Tibial artery (tissue), 4 donors: ENCODE measurements at regions not wholly inside any gene's neighbourhood (a gene's known extent, or its start where the extent isn't known, plus 50 kb on each side); places are given as distances from the start of the nearest gene placed in this dataset.
"Not testable (repeated sequence)": the region's sequence is repeated elsewhere in the genome, so short reads cannot be mapped to it uniquely, and the experiment has no call there.

Source experiments
- DNase-seq, 2 donors: peaks; one replicate each; pipeline ENCODE4 v3.0.0-alpha.2; 2019
- H3K27ac ChIP-seq, 2 donors: fragments of 200-600 bp; sonication (generic) in 1 of 2; 1 replicate in 1 of 2; 2 replicates in 1 of 2; pipeline ENCODE4 v1.5.1; 2018 to 2019; ENCODE audit warnings: mild to moderate bottlenecking in 1 of 2
- H3K27me3 ChIP-seq, 2 donors: fragments of 200-600 bp; sonication (generic) in 1 of 2; one replicate each; pipeline versions ENCODE4 v1.5.1 to v1.6.0; 2016 to 2019
- H3K36me3 ChIP-seq, 3 donors: fragments of 200-600 bp; sonication (generic) in 2 of 3; one replicate each; pipeline ENCODE4 v1.5.1; 2016 to 2019; ENCODE audit warnings: mild to moderate bottlenecking in 2 of 3
- H3K4me1 ChIP-seq, 4 donors: fragments of 200-600 bp; sonication (generic) in 2 of 4; 1 replicate in 3 of 4; 2 replicates in 1 of 4; pipeline ENCODE4 v1.5.1; 2016 to 2019
- H3K4me3 ChIP-seq, 2 donors: fragments of 200-600 bp; sonication (generic) in 1 of 2; 1 replicate in 1 of 2; 2 replicates in 1 of 2; pipeline ENCODE4 v1.5.1; 2018 to 2019; ENCODE audit warnings: mild to moderate bottlenecking in 2 of 2
- H3K9me3 ChIP-seq, 3 donors: fragments of 200-600 bp; sonication (generic) in 1 of 3; one replicate each; pipeline ENCODE4 v1.5.1; 2016 to 2019
- intact Hi-C: fragments of 100-400 bp; cut with DNase I; formaldehyde crosslinking; loops from one replicate; pipeline ENCODE4 v1.15.0; 2023; ENCODE audit warnings: low total_unique reads
- TF ChIP-seq, protein P1 (sequence below), 2 experiments: fragments of 200-600 bp in 1 of 2; fragments of 450-650 bp in 1 of 2; IDR thresholded peaks; one replicate each; pipeline ENCODE4 v1.5.1; 2017 to 2019; ENCODE audit warnings: antibody characterized with exemption in 2 of 2, mild to moderate bottlenecking in 1 of 2, moderate library complexity in 1 of 2

GRCh38 chrX:140141444-140142029 is 176.2 kb upstream of the CXorf66 start:
- intact Hi-C loops, result loop anchor here (5.0 kb wide), 1 partner anchor 84 kb away; no protein-coding TSS in a partner anchor
- DNase-seq, result no peak

GRCh38 chrX:140138492-140138891 is 173.2 kb upstream of the CXorf66 start:
- DNase-seq, intact Hi-C loops, H3K36me3 ChIP-seq, H3K27me3 ChIP-seq, H3K4me1 ChIP-seq, H3K4me3 ChIP-seq, H3K27ac ChIP-seq, H3K9me3 ChIP-seq: not testable (repeated sequence)

More at GRCh38 chrX:140141444-140142029, 176.2 kb upstream of the CXorf66 start:
- H3K36me3 ChIP-seq, result no peaks in the 10 kb centered on the region
- H3K4me3 ChIP-seq, result no peak overlapping the region
- no peaks in the 10 kb centered on the region for H3K4me1 ChIP-seq
- TF ChIP-seq, protein P1, sequence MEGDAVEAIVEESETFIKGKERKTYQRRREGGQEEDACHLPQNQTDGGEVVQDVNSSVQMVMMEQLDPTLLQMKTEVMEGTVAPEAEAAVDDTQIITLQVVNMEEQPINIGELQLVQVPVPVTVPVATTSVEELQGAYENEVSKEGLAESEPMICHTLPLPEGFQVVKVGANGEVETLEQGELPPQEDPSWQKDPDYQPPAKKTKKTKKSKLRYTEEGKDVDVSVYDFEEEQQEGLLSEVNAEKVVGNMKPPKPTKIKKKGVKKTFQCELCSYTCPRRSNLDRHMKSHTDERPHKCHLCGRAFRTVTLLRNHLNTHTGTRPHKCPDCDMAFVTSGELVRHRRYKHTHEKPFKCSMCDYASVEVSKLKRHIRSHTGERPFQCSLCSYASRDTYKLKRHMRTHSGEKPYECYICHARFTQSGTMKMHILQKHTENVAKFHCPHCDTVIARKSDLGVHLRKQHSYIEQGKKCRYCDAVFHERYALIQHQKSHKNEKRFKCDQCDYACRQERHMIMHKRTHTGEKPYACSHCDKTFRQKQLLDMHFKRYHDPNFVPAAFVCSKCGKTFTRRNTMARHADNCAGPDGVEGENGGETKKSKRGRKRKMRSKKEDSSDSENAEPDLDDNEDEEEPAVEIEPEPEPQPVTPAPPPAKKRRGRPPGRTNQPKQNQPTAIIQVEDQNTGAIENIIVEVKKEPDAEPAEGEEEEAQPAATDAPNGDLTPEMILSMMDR (IDR thresholded peaks at IDR 0.05), result peak; percentile 40 to 48
- H3K27me3 ChIP-seq, result no peaks in the 10 kb centered on the region
- peaks cover 0 to 3% (median 0%) of the 10 kb centered on the region in 3 donors for H3K9me3 ChIP-seq
- no peak overlapping the region for H3K27ac ChIP-seq

DNA sequence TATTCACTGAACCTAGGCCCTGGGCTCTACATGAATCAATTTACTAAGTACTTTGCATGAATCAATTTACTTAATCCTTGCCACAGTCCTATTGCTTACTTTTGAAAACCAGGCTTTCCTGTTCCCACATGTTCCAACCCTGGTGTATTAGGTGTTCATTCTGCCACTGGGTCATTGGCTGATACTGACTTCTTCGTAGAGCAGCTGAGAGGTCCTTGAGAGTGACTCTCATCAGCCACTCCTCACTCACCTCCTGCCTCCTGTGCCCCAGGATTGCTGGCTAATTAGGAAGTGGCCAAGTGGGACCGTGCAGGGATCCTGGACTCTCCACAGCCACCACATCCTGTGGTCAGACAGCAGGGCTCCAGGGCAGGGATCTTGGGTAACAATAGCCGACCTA is 172.7 kb upstream of the CXorf66 start:
- H3K4me3 ChIP-seq, H3K4me1 ChIP-seq, H3K27ac ChIP-seq, H3K9me3 ChIP-seq, intact Hi-C loops, H3K36me3 ChIP-seq, H3K27me3 ChIP-seq, DNase-seq: not testable (repeated sequence)

DNA sequence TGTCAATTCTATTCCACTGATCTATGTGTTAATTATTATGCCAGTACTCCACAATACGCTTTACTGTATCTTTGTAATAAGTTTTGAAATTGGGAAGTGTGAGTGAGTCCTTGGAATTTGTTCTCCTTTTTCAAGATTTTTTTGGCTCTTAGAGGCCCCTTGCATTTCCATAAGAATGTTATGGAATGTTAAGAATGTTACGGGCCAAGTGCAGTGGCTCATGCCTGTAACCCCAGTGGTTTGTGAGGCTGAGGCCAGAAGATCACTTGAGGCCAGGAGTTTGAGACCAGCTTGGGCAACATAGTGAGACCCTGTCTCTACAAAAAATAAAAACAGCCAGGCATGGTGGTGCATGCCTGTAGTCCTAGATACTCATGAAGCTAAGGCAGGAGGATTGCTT is 167.6 kb upstream of the CXorf66 start:
- TF ChIP-seq, protein P1 (IDR thresholded peaks at IDR 0.05), result no peak

GRCh38 chrX:140123446-140123845 is 158.1 kb upstream of the CXorf66 start:
- peaks cover 0 to 4% (median 0%) of the 10 kb centered on the region in 3 donors for H3K9me3 ChIP-seq
- H3K27me3 ChIP-seq, result no peaks in the 10 kb centered on the region
- H3K4me3 ChIP-seq, result no peak overlapping the region
- no peaks in the 10 kb centered on the region for H3K36me3 ChIP-seq
- intact Hi-C loops, result no loop called here
- no peak overlapping the region for H3K27ac ChIP-seq
- no peaks in the 10 kb centered on the region for H3K4me1 ChIP-seq
- DNase-seq, result no peak
- TF ChIP-seq, protein P1 (IDR thresholded peaks at IDR 0.05), result no peak

More for the DNA sequence above, 167.6 kb upstream of the CXorf66 start:
- H3K36me3 ChIP-seq, result no peaks in the 10 kb centered on the region
- H3K27ac ChIP-seq, result no peak overlapping the region
- H3K4me3 ChIP-seq, result no peak overlapping the region
- intact Hi-C loops, result no loop called here
- no peaks in the 10 kb centered on the region for H3K4me1 ChIP-seq
- no peaks in the 10 kb centered on the region for H3K27me3 ChIP-seq
- H3K9me3 ChIP-seq, result peaks cover 0 to 4% (median 0%) of the 10 kb centered on the region in 3 donors
- DNase-seq, result no peak

DNA sequence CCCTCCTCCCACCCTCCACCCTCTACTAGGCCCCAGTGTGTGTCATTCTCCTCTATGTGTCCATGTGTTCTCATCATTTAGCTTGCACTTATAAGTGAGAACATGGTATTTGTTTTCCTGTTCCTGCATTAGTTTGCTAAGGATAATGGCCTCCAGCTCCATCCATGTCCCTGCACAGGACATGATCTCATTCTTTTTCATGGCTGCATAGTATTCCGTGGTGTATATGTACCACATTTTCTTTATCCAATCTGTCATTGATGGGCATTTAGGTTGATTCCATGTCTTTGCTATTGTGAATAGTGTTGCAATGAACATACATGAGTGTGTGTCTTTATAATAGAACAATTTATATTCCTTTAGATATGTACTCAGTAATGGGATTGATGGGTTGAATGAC is 148.7 kb upstream of the CXorf66 start:
- H3K4me3 ChIP-seq, H3K9me3 ChIP-seq, H3K4me1 ChIP-seq, intact Hi-C loops, H3K27me3 ChIP-seq, DNase-seq, H3K36me3 ChIP-seq, H3K27ac ChIP-seq: not testable (repeated sequence)

- Histone ChIP-seq H3K9me3 (no peaks in the 10 kb centered on the region), H3K27ac (no peak overlapping the region), H3K4me1 (no peaks in the 10 kb centered on the region), H3K36me3 (no peaks in the 10 kb centered on the region), H3K27me3 (no peaks in the 10 kb centered on the region), H3K4me3 (no peak overlapping the region)
- intact Hi-C loops, result no loop called here
- TF ChIP-seq, protein P1 (IDR thresholded peaks at IDR 0.05), result no peak
- DNase-seq, result no peak
Observed at GRCh38 chrX:140110081-140110650, 144.8 kb upstream of the CXorf66 start.
